Keratinocyte (primary cell): ENCODE measurements at regions not wholly inside any gene's neighbourhood (a gene's known extent, or its start where the extent isn't known, plus 50 kb on each side); places are given as distances from the start of the nearest gene placed in this dataset.

Source experiments
- DNase-seq: peaks from one replicate; pipeline ENCODE4 v3.0.0-alpha.2; 2011; ENCODE audit warnings: low read depth, missing footprints, low spot score
- FAIRE-seq: peaks from 2 replicates; lab custom pipeline; 2011; peaks lifted over from hg19 to GRCh38; lab: Jason Lieb, UNC
- H2AFZ ChIP-seq: 2 replicates; pipeline ENCODE4 v1.6.0; 2012; ENCODE audit warnings: low read length, control low read depth, inconsistent platforms; ENCODE audit not compliant: control insufficient read depth
- H3K27ac ChIP-seq: 2 replicates; pipeline ENCODE4 v1.5.1; 2011; ENCODE audit warnings: low read length; ENCODE audit not compliant: control insufficient read depth, insufficient read depth
- H3K27me3 ChIP-seq: 3 replicates; pipeline ENCODE4 v1.6.0; 2011; ENCODE audit warnings: low read length; ENCODE audit not compliant: control insufficient read depth, insufficient read depth; ENCODE audit errors: extremely low read depth
- H3K36me3 ChIP-seq, 2 experiments: 2 replicates in 1 of 2; 3 replicates in 1 of 2; pipeline ENCODE4 v1.5.1; 2011; ENCODE audit warnings: low read length in 2 of 2, mild to moderate bottlenecking in 1 of 2; ENCODE audit not compliant: control insufficient read depth in 2 of 2, insufficient read depth in 2 of 2; ENCODE audit errors: extremely low read depth in 1 of 2
- H3K4me1 ChIP-seq: 3 replicates; pipeline ENCODE4 v1.5.1; 2011; ENCODE audit warnings: low read length; ENCODE audit not compliant: control insufficient read depth, insufficient read depth; ENCODE audit errors: extremely low read depth
- H3K4me2 ChIP-seq: 3 replicates; pipeline ENCODE4 v1.6.0; 2011; ENCODE audit warnings: low read depth, low read length; ENCODE audit not compliant: control insufficient read depth, insufficient read depth; ENCODE audit errors: extremely low read depth
- H3K4me3 ChIP-seq, 3 experiments: fragments of 200-600 bp in 1 of 3; sonication (generic) in 1 of 3; 2 replicates in 2 of 3; 3 replicates in 1 of 3; pipeline ENCODE4 v1.5.1; 2011 to 2016; ENCODE audit warnings: low read length in 3 of 3, mild to moderate bottlenecking in 3 of 3, control low read depth in 2 of 3, inconsistent platforms in 1 of 3, low read depth in 1 of 3, mixed read lengths in 1 of 3, mixed run types in 1 of 3, moderate library complexity in 1 of 3; ENCODE audit not compliant: control insufficient read depth in 2 of 3, insufficient read depth in 2 of 3; ENCODE audit errors: extremely low read depth in 1 of 3
- H3K79me2 ChIP-seq: 2 replicates; pipeline ENCODE4 v1.6.0; 2012; ENCODE audit warnings: low read length; ENCODE audit not compliant: control insufficient read depth, insufficient read depth
- H3K9ac ChIP-seq: 3 replicates; pipeline ENCODE4 v1.6.0; 2011; ENCODE audit warnings: low read length; ENCODE audit not compliant: control insufficient read depth, insufficient read depth; ENCODE audit errors: extremely low read depth
- H3K9me1 ChIP-seq: 3 replicates; pipeline ENCODE4 v1.6.0; 2011; ENCODE audit warnings: low read length; ENCODE audit not compliant: control insufficient read depth, insufficient read depth; ENCODE audit errors: extremely low read depth
- H3K9me3 ChIP-seq: 2 replicates; pipeline ENCODE4 v1.5.1; 2012; ENCODE audit warnings: low read depth, low read length; ENCODE audit not compliant: control insufficient read depth
- H4K20me1 ChIP-seq: 3 replicates; pipeline ENCODE4 v1.6.0; 2011; ENCODE audit warnings: low read length; ENCODE audit not compliant: control insufficient read depth, insufficient read depth; ENCODE audit errors: extremely low read depth
- CTCF ChIP-seq, 3 experiments: IDR thresholded peaks in 1 of 3; conservative IDR thresholded peaks in 1 of 3; optimal IDR thresholded peaks in 1 of 3; 2 replicates in 2 of 3; 3 replicates in 1 of 3; pipeline versions ENCODE3 to v1.5.1; 2011; ENCODE audit warnings: low read length in 3 of 3, mild to moderate bottlenecking in 3 of 3, moderate library complexity in 2 of 3, control low read depth in 1 of 3, inconsistent platforms in 1 of 3; ENCODE audit not compliant: insufficient read depth in 2 of 3; ENCODE audit errors: extremely low read depth in 1 of 3
- EZH2 ChIP-seq: IDR thresholded peaks from one replicate; pipeline ENCODE4 v1.6.1; 2012; ENCODE audit warnings: inconsistent platforms, mild to moderate bottlenecking, low read length, moderate library complexity
- dilution Hi-C: fragments of 300-500 bp; cut with MboI; formaldehyde crosslinking; loops from one replicate; pipeline ENCODE4 v1.7.0; 2020; ENCODE audit warnings: low sequenced_read_pairs; ENCODE audit not compliant: extremely low pct_ligation_motif_present

- TF ChIP-seq CTCF (optimal IDR thresholded peaks at IDR 0.05 in 1 of 3, IDR thresholded peaks at IDR 0.05 in 1 of 3, conservative IDR thresholded peaks at IDR 0.05 in 1 of 3; ENCODE audit: extremely low read depth in 1 of 3, insufficient read depth in 2 of 3, low read length in 3 of 3) = no peak
- TF ChIP-seq EZH2 = no peak
- dilution Hi-C loops = no loop called here
- no peak overlapping the region for H2AFZ ChIP-seq
Measured at GRCh38 chr1:90176530-90176929, 181.6 kb downstream of the ZNF326 start.

GRCh38 chr1:90175490-90176167 is 180.7 kb downstream of the ZNF326 start:
- TF ChIP-seq EZH2 (no peak), CTCF (optimal IDR thresholded peaks at IDR 0.05 in 1 of 3, IDR thresholded peaks at IDR 0.05 in 1 of 3, conservative IDR thresholded peaks at IDR 0.05 in 1 of 3; ENCODE audit: extremely low read depth in 1 of 3, insufficient read depth in 2 of 3, low read length in 3 of 3) (no peak)
- dilution Hi-C loops = no loop called here
- Histone ChIP-seq H4K20me1 (no peaks in the 10 kb centered on the region), H3K4me1 (no peaks in the 10 kb centered on the region), H3K4me2 (no peak overlapping the region), H3K9me1 (no peaks in the 10 kb centered on the region), H3K79me2 (no peaks in the 10 kb centered on the region), H3K36me3 (no peaks in the 10 kb centered on the region), H3K9me3 (no peaks in the 10 kb centered on the region), H3K27me3 (peaks cover 6% of the 10 kb centered on the region), H3K27ac (no peak overlapping the region), H2AFZ (no peak overlapping the region), H3K9ac (no peak overlapping the region), H3K4me3 (no peak overlapping the region)
- no peak for DNase-seq
- FAIRE-seq = no peak

More at GRCh38 chr1:90176530-90176929, 181.6 kb downstream of the ZNF326 start:
- no peaks in the 10 kb centered on the region for H3K36me3 ChIP-seq
- H3K9me1 ChIP-seq = no peaks in the 10 kb centered on the region
- H3K27ac ChIP-seq = no peak overlapping the region
- peaks cover 6% of the 10 kb centered on the region for H3K27me3 ChIP-seq
- FAIRE-seq (no peak), DNase-seq (no peak)
- H3K9ac ChIP-seq = no peak overlapping the region
- no peaks in the 10 kb centered on the region for H3K4me1 ChIP-seq
- no peaks in the 10 kb centered on the region for H3K9me3 ChIP-seq
- H3K79me2 ChIP-seq = no peaks in the 10 kb centered on the region
- H3K4me2 ChIP-seq = no peak overlapping the region
- no peaks in the 10 kb centered on the region for H4K20me1 ChIP-seq
- no peak overlapping the region for H3K4me3 ChIP-seq
